Astrocyte of the spinal cord (primary cell): ENCODE measurements at regions not wholly inside any gene's neighbourhood (a gene's known extent, or its start where the extent isn't known, plus 50 kb on each side); places are given as distances from the start of the nearest gene placed in this dataset.

Source experiments
- DNase-seq: peaks from one replicate; pipeline ENCODE4 v3.0.0; 2011; ENCODE audit warnings: low read depth, low spot score
- H3K4me3 ChIP-seq: 2 replicates; pipeline ENCODE4 v1.5.1; 2011; ENCODE audit warnings: low read depth, mild to moderate bottlenecking, low read length, moderate library complexity
- in situ Hi-C: cut with HindIII; loops from 2 replicates; pipeline ENCODE4 v1.10.0; 2017; ENCODE audit warnings: low sequenced_read_pairs
- TF ChIP-seq, protein P1 (sequence below): IDR thresholded peaks from 2 replicates; pipeline ENCODE4 v1.5.1; 2012; ENCODE audit warnings: low read depth, mild to moderate bottlenecking, low read length, inconsistent platforms

DNA sequence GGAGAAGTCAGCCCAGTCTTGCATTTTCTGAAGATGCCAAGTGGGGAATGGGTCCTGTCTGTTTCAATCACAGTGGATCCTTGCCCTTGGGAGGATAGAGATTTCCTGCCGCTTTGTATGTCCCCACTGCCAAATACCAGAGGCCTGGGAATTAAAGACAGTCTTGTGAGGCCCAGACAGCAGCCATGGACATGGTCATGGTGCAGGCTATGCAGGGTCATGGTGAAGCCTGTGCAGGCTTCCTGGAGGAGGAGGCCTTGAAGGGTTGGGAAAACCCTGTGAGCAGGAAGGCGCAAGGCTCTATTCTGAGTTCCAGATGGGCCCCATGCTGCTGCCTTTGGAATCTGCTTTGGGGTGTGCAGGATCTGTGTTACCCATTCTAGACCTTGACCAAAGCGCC is 57.3 kb upstream of the PITX1 start:
- TF ChIP-seq, protein P1, sequence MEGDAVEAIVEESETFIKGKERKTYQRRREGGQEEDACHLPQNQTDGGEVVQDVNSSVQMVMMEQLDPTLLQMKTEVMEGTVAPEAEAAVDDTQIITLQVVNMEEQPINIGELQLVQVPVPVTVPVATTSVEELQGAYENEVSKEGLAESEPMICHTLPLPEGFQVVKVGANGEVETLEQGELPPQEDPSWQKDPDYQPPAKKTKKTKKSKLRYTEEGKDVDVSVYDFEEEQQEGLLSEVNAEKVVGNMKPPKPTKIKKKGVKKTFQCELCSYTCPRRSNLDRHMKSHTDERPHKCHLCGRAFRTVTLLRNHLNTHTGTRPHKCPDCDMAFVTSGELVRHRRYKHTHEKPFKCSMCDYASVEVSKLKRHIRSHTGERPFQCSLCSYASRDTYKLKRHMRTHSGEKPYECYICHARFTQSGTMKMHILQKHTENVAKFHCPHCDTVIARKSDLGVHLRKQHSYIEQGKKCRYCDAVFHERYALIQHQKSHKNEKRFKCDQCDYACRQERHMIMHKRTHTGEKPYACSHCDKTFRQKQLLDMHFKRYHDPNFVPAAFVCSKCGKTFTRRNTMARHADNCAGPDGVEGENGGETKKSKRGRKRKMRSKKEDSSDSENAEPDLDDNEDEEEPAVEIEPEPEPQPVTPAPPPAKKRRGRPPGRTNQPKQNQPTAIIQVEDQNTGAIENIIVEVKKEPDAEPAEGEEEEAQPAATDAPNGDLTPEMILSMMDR = no peak
- no peak overlapping the region for H3K4me3 ChIP-seq
- in situ Hi-C loops = no loop called here
- no peak for DNase-seq

DNA sequence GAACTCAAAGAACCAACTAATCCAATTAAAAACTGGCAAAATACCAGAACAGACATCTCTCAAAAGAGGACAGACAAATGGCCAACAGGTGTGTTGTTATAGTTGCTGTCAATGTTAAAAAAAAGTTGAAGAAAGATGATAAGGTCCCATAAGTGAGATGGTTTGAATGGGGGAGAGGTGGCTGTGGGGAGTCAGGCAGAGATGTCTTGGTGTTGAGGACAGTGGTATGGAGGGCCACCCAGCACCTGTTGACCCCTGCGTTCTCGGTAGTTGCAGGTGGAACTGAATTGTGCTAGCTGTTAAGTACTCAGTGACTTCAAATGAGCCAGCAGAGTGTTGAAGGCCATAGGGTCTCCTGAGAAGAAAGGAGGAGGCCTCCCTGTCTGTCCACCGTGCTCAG is 55.9 kb upstream of the PITX1 start:
- TF ChIP-seq, protein P1 = no peak

DNA sequence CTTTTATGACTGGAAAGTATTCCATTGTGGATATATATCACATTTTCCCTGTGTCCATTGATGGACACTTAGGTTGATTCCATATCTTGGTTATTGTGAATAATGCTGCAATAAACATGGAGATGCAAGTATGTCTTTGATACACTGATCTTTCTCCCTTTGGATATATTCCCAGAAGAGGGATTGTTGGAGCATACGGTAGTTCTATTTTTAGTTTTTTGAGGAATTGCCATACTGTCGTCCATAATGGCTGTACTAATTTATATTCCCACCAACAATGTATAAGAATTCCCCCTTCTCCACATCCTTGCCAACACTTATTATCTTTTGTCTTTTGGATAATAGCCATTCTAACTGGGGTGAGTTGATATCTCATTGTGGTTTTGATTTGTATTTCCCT is 54.9 kb upstream of the PITX1 start:
- in situ Hi-C loops = no loop called here
- no peak for DNase-seq
- TF ChIP-seq, protein P1 = no peak
- no peak overlapping the region for H3K4me3 ChIP-seq

More for the DNA sequence above, 55.9 kb upstream of the PITX1 start:
- H3K4me3 ChIP-seq = no peak overlapping the region
- in situ Hi-C loops = no loop called here
- DNase-seq = no peak

DNA sequence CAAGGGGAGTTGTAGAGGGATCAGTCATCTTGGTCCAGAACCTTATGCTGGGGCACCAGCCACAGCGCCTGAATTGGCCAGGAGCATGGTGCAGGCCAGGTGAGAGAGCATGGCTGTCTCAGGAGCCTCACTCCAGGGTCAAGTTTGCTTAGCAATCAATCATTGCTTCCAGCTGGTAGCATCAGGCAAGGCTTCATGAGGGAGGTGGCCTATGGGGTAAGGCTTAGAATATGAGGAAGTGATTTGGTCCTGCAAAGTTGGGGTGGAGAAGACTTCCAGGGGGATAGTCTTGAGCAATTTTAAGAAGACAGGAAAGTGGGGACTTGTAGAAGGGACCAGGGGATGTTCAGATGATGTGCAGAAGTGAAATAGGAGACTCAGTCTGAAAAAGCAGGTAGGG is 53.9 kb upstream of the PITX1 start:
- in situ Hi-C loops = no loop called here

DNA sequence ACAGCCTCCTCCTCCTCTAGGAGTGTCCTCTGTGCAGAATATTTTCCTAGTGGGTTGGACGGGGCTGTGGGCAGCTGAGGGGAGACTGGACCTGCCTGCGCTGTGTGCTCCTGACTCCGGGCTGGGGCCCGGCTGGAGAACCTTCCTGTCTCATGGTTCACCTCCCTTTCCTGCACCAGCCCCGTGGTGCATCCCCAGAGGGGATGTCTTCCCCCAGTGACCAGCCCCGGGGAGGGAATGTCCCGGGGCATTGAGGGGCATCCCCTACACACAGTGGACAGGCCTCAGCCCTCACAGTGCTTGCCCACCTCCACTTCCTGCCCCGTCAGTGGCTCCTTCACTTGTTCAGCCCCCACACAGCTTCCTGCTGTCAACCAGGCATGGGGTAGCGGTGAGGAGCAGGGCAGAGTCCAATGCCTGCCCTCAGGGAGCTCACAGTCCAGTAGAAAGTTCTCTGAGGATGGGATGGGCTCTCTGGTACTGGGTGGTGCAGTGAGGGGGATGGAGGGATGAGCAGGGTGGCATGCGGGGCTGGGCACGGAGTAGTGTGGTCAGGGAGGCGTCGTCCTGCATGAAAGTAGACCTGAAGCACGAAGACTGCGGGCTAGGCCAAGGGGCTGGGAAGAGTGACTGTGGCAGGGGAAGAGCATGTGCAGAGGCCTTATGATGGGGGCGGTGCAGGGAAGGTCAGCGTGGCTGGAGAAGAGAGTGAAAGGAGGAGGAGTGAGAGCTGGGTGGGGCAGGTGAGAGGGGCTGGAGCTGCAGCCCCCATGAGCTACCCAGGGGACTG is 52.1 kb upstream of the PITX1 start:
- no peak for DNase-seq
- in situ Hi-C loops = no loop called here
- TF ChIP-seq, protein P1 = no peak
- H3K4me3 ChIP-seq = no peak overlapping the region

More for the DNA sequence above, 53.9 kb upstream of the PITX1 start:
- no peak overlapping the region for H3K4me3 ChIP-seq
- DNase-seq = no peak
- TF ChIP-seq, protein P1 = no peak

DNA sequence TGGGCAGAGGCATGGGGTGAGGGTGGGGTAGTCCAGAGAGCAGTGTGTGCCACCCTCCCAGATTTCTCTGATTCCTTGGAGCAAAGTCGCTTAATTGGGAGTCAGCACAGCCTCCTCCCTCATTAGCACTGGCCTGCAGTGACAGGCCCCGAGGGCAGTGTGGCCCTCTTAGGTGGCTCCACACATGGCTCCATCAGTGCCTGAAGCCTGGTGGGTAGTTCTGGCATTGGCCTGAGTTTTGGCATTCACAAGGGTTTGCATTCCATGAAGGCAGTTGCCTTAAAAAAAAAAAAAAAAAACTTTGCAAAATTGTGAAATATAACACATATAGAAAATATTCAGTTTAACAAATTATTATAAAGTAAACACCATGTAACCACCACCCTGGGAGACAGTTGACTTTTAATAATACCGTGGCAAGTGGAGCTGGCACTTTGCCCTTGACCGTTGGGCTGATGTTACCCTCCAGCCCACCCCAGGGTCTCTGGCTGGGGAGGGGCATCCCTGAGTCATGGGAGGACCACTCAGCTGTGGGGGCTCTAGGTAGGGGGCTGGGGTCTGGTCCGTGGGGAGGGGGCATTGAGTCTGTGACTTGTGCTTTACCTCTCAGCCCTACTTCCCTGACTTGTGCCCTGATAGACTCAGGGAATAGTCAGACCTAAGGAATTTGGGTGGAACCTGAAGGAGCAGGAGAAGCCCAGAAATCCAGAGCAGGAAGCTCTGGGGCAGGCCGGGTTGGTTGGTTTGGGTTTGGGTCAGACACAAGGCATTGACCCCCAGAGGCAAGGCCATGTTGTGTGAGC is 51.3 kb upstream of the PITX1 start:
- H3K4me3 ChIP-seq = no peak overlapping the region
- no peak for DNase-seq
- in situ Hi-C loops = no loop called here
- TF ChIP-seq, protein P1 = no peak
